ENCODE measurements at regions not wholly inside any gene's neighbourhood (a gene's known extent, or its start where the extent isn't known, plus 50 kb on each side); places are given as distances from the start of the nearest gene placed in this dataset. TPM values are rescaled to one million over a fixed set of nuclear protein-coding genes. Genes with fewer than 3 reads are reported as not detected.

GRCh38 chr6:65760285-65760684, 53.3 kb upstream of the EYS start:
- DNase-seq (ENCODE audit: low spot score in 2 of 2): no peak
- no peak for FAIRE-seq

Small RNA genes lying in the stretch of these regions (small RNA-seq; reads per million reads assigned to genes)
- gene RF00019 (not detected), gene RF00571 (not detected), gene RNA5SP208 (0.43 reads per million, percentile 32 among the genes with 10 or more reads in this experiment), gene RNU6-280P (not detected), gene RNU7-66P (not detected)
